Smooth muscle cell (in vitro differentiated cells): ENCODE measurements at regions not wholly inside any gene's neighbourhood (a gene's known extent, or its start where the extent isn't known, plus 50 kb on each side); places are given as distances from the start of the nearest gene placed in this dataset.

Experiments used
- DNase-seq: peaks from one replicate; lab custom pipeline; 2025; ENCODE audit not compliant: unreplicated experiment; lab: John Stamatoyannopoulos, UW
- H2AFZ ChIP-seq: fragments of 200-600 bp; sonication (generic); 2 replicates; pipeline ENCODE4 v1.6.0; 2016; ENCODE audit warnings: antibody characterized with exemption, low read depth, mild to moderate bottlenecking
- H3F3A ChIP-seq: fragments of 200-600 bp; sonication (generic); 2 replicates; pipeline ENCODE4 v1.6.0; 2017; ENCODE audit warnings: antibody characterized with exemption, low read depth
- H3K27ac ChIP-seq: fragments of 200-600 bp; sonication (generic); 2 replicates; pipeline ENCODE4 v1.5.1; 2016; ENCODE audit warnings: low read depth, mild to moderate bottlenecking
- H3K27me3 ChIP-seq: fragments of 200-600 bp; sonication (generic); 2 replicates; pipeline ENCODE4 v1.6.1; 2016; ENCODE audit warnings: low read depth, mild to moderate bottlenecking
- H3K36me3 ChIP-seq: fragments of 200-600 bp; sonication (generic); 2 replicates; pipeline ENCODE4 v1.5.1; 2016; ENCODE audit warnings: low read depth
- H3K4me1 ChIP-seq: fragments of 200-600 bp; sonication (generic); 2 replicates; pipeline ENCODE4 v1.5.1; 2016; ENCODE audit warnings: low read depth
- H3K4me2 ChIP-seq: fragments of 200-600 bp; sonication (generic); 2 replicates; pipeline ENCODE4 v1.6.0; 2016; ENCODE audit warnings: mild to moderate bottlenecking
- H3K4me3 ChIP-seq: fragments of 200-600 bp; sonication (generic); 2 replicates; pipeline ENCODE4 v1.5.1; 2016; ENCODE audit warnings: mild to moderate bottlenecking
- H3K79me2 ChIP-seq: fragments of 200-600 bp; sonication (generic); 2 replicates; pipeline ENCODE4 v1.6.0; 2016; ENCODE audit warnings: low read depth, mild to moderate bottlenecking
- H3K9ac ChIP-seq: fragments of 200-600 bp; sonication (generic); 2 replicates; pipeline ENCODE4 v1.6.0; 2016; ENCODE audit warnings: low read depth
- H3K9me3 ChIP-seq: fragments of 200-600 bp; sonication (generic); replicated peaks from 2 replicates; pipeline ENCODE4 v1.5.1; 2016; ENCODE audit warnings: low read depth
- H4K20me1 ChIP-seq: fragments of 200-600 bp; sonication (generic); 2 replicates; pipeline ENCODE4 v1.6.0; 2016; ENCODE audit warnings: low read depth
- CTCF ChIP-seq: fragments of 200-600 bp; sonication (generic); IDR thresholded peaks from 2 replicates; pipeline ENCODE4 v1.5.1; 2017; ENCODE audit warnings: borderline replicate concordance, mild to moderate bottlenecking, antibody characterized with exemption; ENCODE audit not compliant: insufficient read depth, poor library complexity, severe bottlenecking
- WGBS: methylation state at CpG from one replicate; pipeline ENCODE4 v1.1.7; 2016; ENCODE audit warnings: low lambda C conversion rate; 5-methylcytosine and 5-hydroxymethylcytosine counted together

GRCh38 chr13:48858122-48858902 is 117.4 kb upstream of the FNDC3A start:
- 75% methylated on average over 3 of the region's 3 CpGs for WGBS
- no peaks in the 10 kb centered on the region for H3K79me2 ChIP-seq
- H3K4me1 ChIP-seq = peaks cover 7% of the 10 kb centered on the region
- H3K27me3 ChIP-seq = no peaks in the 10 kb centered on the region
- no peaks in the 10 kb centered on the region for H4K20me1 ChIP-seq
- peak overlapping the region; percentile 45 for H3K4me2 ChIP-seq
- no peak overlapping the region for H3K4me3 ChIP-seq
- no peak overlapping the region for H3K9ac ChIP-seq
- H3K27ac ChIP-seq = no peak overlapping the region
- peak overlapping the region; percentile 24 for H2AFZ ChIP-seq
- H3K36me3 ChIP-seq = no peaks in the 10 kb centered on the region
- H3F3A ChIP-seq = peaks cover 10% of the 10 kb centered on the region
- DNase-seq = no peak
- TF ChIP-seq CTCF = no peak
- H3K9me3 ChIP-seq = no peaks in the 10 kb centered on the region

- Histone ChIP-seq H3K9ac (no peak overlapping the region), H3K4me3 (no peak overlapping the region), H3K9me3 (no peaks in the 10 kb centered on the region), H3K27ac (no peak overlapping the region), H2AFZ (peak overlapping the region; percentile 20), H3K79me2 (no peaks in the 10 kb centered on the region), H3K27me3 (no peaks in the 10 kb centered on the region), H3K36me3 (no peaks in the 10 kb centered on the region), H3F3A (peaks cover 4% of the 10 kb centered on the region), H4K20me1 (no peaks in the 10 kb centered on the region), H3K4me1 (peaks cover 7% of the 10 kb centered on the region), H3K4me2 (peak overlapping the region; percentile 45)
- TF ChIP-seq CTCF = no peak
- WGBS = 33% methylated on average over 3 of the region's 3 CpGs
- no peak for DNase-seq
Observed at GRCh38 chr13:48859272-48860105, 116.2 kb upstream of the FNDC3A start.

- H3K27me3 ChIP-seq = no peaks in the 10 kb centered on the region
- DNase-seq = no peak
- H3K4me1 ChIP-seq = peaks cover 7% of the 10 kb centered on the region
- no peaks in the 10 kb centered on the region for H3F3A ChIP-seq
- H4K20me1 ChIP-seq = no peaks in the 10 kb centered on the region
- no peak overlapping the region for H3K27ac ChIP-seq
- WGBS = 100% methylated on average over 1 of the region's 1 CpG
- H3K9me3 ChIP-seq = no peaks in the 10 kb centered on the region
- H3K4me2 ChIP-seq = no peak overlapping the region
- no peak overlapping the region for H3K4me3 ChIP-seq
- no peak for TF ChIP-seq CTCF
- no peak overlapping the region for H2AFZ ChIP-seq
- no peaks in the 10 kb centered on the region for H3K36me3 ChIP-seq
- H3K9ac ChIP-seq = no peak overlapping the region
- no peaks in the 10 kb centered on the region for H3K79me2 ChIP-seq
Observed at GRCh38 chr13:48860364-48860763, 115.3 kb upstream of the FNDC3A start.
